DOHH2 (cell line): ENCODE measurements at regions not wholly inside any gene's neighbourhood (a gene's known extent, or its start where the extent isn't known, plus 50 kb on each side); places are given as distances from the start of the nearest gene placed in this dataset.

ENCODE experiments used
- H3F3A ChIP-seq: fragments of 200-600 bp; sonication (generic), shearing (Covaris generic); 2 replicates; pipeline ENCODE4 v1.6.0; 2016; ENCODE audit warnings: antibody characterized with exemption, mild to moderate bottlenecking; ENCODE audit not compliant: control insufficient read depth, insufficient read depth
- H3K27ac ChIP-seq: fragments of 200-600 bp; sonication (generic); 2 replicates; pipeline ENCODE4 v1.5.1; 2014; ENCODE audit warnings: low read depth, mild to moderate bottlenecking, low read length, moderate library complexity
- H3K27me3 ChIP-seq: fragments of 200-600 bp; sonication (generic); 2 replicates; pipeline ENCODE4 v1.6.1; 2014; ENCODE audit warnings: mild to moderate bottlenecking, low read length, mixed read lengths; ENCODE audit not compliant: control insufficient read depth
- H3K36me3 ChIP-seq: fragments of 200-600 bp; sonication (generic); 2 replicates; pipeline ENCODE4 v1.6.1; 2014; ENCODE audit warnings: mild to moderate bottlenecking, low read length, moderate library complexity, mixed read lengths; ENCODE audit not compliant: control insufficient read depth
- H3K4me1 ChIP-seq: fragments of 200-600 bp; sonication (generic); 2 replicates; pipeline ENCODE4 v1.6.1; 2014; ENCODE audit warnings: mild to moderate bottlenecking, low read length, mixed read lengths; ENCODE audit not compliant: control insufficient read depth
- H3K4me2 ChIP-seq: fragments of 200-600 bp; sonication (generic); 2 replicates; pipeline ENCODE4 v1.6.0; 2014; ENCODE audit warnings: mild to moderate bottlenecking, low read length, moderate library complexity
- H3K4me3 ChIP-seq: fragments of 200-600 bp; sonication (generic); 2 replicates; pipeline ENCODE4 v1.5.1; 2014; ENCODE audit warnings: mild to moderate bottlenecking, low read length, mixed read lengths
- H3K79me2 ChIP-seq: fragments of 200-600 bp; sonication (generic); 2 replicates; pipeline ENCODE4 v1.6.1; 2014; ENCODE audit warnings: mild to moderate bottlenecking, low read length, mixed read lengths; ENCODE audit not compliant: control insufficient read depth
- H3K9me2 ChIP-seq: fragments of 200-600 bp; sonication (generic); replicated peaks from 2 replicates; pipeline ENCODE4 v1.6.1; 2014; ENCODE audit warnings: mild to moderate bottlenecking, low read length, mixed read lengths; ENCODE audit not compliant: control insufficient read depth
- H3K9me3 ChIP-seq: fragments of 200-600 bp; sonication (generic); 2 replicates; pipeline ENCODE4 v1.6.1; 2014; ENCODE audit warnings: antibody characterized with exemption, low read length, mixed read lengths; ENCODE audit not compliant: control insufficient read depth, insufficient read depth
- H4K20me1 ChIP-seq: fragments of 200-600 bp; sonication (generic); 2 replicates; pipeline ENCODE4 v1.6.0; 2014; ENCODE audit warnings: low read depth, mild to moderate bottlenecking, antibody characterized with exemption, low read length, moderate library complexity; ENCODE audit not compliant: control insufficient read depth, insufficient read depth
- EZH2phosphoT487 ChIP-seq: fragments of 200-600 bp; sonication (generic); IDR thresholded peaks from 2 replicates; pipeline ENCODE4 v1.6.1; 2017; ENCODE audit warnings: borderline replicate concordance, mild to moderate bottlenecking, antibody characterized with exemption, low read length, moderate library complexity, mixed read lengths
- TF ChIP-seq, protein P1 (sequence below): fragments of 200-600 bp; sonication (generic); IDR thresholded peaks from one replicate; pipeline ENCODE4 v1.5.1; 2014; ENCODE audit warnings: antibody characterized with exemption, mild to moderate bottlenecking, low read depth, low read length; ENCODE audit not compliant: poor library complexity, severe bottlenecking

DNA sequence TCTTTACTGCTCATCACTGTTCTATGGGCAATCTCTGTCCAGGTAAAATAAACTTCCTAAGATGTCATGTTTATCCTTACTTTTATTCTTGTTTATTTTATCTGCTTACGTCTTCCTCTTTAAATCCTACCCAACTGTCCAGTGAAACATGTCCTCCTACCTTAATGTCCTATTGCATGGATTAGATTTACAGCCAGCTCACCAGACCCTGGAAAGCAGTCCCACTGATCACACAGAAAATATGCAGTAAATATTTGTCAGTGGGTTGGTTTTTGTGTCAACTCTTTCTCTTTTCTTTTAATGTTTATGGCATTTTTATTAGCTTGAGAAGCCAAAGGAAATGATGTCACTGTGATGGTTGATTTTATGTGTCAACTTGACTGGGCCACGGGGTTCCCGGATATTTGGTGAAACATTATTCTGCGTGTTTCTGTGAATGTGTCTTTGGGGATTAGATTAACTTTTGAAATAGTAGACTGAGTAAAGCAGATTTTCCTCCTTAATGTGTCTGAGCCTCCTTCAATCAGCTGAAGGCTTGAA lies 258.3 kb downstream of the SRGAP2C start:
- Histone ChIP-seq H3K9me3 (no peaks in the 10 kb centered on the region), H3K27ac (no peak overlapping the region), H3F3A (no peaks in the 10 kb centered on the region), H4K20me1 (no peaks in the 10 kb centered on the region), H3K79me2 (no peaks in the 10 kb centered on the region), H3K4me1 (peaks cover 31% of the 10 kb centered on the region), H3K4me3 (no peak overlapping the region), H3K27me3 (no peaks in the 10 kb centered on the region), H3K9me2 (no peaks in the 10 kb centered on the region), H3K36me3 (peaks cover 4% of the 10 kb centered on the region; the same call in 1 of the 2 replicates), H3K4me2 (no peak overlapping the region)
- TF ChIP-seq, protein P1, sequence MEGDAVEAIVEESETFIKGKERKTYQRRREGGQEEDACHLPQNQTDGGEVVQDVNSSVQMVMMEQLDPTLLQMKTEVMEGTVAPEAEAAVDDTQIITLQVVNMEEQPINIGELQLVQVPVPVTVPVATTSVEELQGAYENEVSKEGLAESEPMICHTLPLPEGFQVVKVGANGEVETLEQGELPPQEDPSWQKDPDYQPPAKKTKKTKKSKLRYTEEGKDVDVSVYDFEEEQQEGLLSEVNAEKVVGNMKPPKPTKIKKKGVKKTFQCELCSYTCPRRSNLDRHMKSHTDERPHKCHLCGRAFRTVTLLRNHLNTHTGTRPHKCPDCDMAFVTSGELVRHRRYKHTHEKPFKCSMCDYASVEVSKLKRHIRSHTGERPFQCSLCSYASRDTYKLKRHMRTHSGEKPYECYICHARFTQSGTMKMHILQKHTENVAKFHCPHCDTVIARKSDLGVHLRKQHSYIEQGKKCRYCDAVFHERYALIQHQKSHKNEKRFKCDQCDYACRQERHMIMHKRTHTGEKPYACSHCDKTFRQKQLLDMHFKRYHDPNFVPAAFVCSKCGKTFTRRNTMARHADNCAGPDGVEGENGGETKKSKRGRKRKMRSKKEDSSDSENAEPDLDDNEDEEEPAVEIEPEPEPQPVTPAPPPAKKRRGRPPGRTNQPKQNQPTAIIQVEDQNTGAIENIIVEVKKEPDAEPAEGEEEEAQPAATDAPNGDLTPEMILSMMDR, result no peak
- TF ChIP-seq EZH2phosphoT487, result no peak

DNA sequence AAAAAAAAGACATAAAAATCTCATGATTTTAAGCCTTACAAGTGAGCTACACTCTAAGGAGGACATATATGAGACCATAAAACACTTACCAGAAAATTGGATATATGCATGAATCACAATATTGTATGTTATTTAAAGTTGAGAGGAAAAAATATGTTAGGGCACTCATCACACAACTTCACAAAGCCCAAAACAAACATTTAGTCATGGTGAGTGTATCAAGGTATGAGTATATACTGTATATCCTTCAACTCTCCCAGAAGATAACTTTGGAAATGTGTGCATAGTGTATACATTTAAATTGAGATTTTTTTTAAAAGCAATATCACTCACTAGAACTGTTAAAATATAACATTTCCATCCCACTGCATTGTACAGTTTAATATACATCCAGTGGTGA lies 259.3 kb downstream of the SRGAP2C start:
- TF ChIP-seq, protein P1, result no peak
- no peak for TF ChIP-seq EZH2phosphoT487
- H3F3A ChIP-seq, result no peaks in the 10 kb centered on the region
- no peak overlapping the region for H3K4me3 ChIP-seq
- H3K36me3 ChIP-seq, result peaks cover 4% of the 10 kb centered on the region; the same call in 1 of the 2 replicates
- H4K20me1 ChIP-seq, result no peaks in the 10 kb centered on the region
- H3K27ac ChIP-seq, result no peak overlapping the region
- H3K27me3 ChIP-seq, result no peaks in the 10 kb centered on the region
- peaks cover 41% of the 10 kb centered on the region for H3K4me1 ChIP-seq
- no peaks in the 10 kb centered on the region for H3K9me2 ChIP-seq
- no peak overlapping the region for H3K4me2 ChIP-seq
- H3K9me3 ChIP-seq, result no peaks in the 10 kb centered on the region
- no peaks in the 10 kb centered on the region for H3K79me2 ChIP-seq

DNA sequence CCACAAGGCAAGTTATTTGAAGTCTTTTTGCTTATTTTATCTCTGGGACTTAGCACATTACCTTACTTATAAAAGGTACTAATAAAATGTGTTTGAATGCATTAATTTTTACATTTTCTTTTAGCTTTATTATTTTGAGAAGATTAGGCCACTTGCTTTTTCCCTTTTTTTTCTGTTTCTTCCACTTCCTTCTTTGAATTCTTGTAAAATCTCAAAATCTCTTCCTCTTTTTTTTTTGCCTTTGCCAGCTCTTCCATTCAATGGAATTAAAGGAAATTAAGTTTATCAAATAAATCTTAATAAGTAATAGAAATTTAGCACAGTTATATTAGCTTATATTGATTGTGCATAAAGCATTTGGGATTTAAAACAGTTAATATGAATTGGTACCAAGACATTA lies 260.9 kb downstream of the SRGAP2C start:
- Histone ChIP-seq H3F3A (no peaks in the 10 kb centered on the region), H3K4me3 (no peak overlapping the region), H3K27ac (no peak overlapping the region), H4K20me1 (no peaks in the 10 kb centered on the region), H3K4me2 (no peak overlapping the region), H3K27me3 (no peaks in the 10 kb centered on the region), H3K9me3 (no peaks in the 10 kb centered on the region), H3K79me2 (no peaks in the 10 kb centered on the region), H3K36me3 (peaks cover 4% of the 10 kb centered on the region; the same call in 1 of the 2 replicates), H3K9me2 (no peaks in the 10 kb centered on the region), H3K4me1 (peaks cover 47% of the 10 kb centered on the region)
- TF ChIP-seq EZH2phosphoT487, result no peak
- TF ChIP-seq, protein P1, result no peak
